ENCODE measurements at regions not wholly inside any gene's neighbourhood (a gene's known extent, or its start where the extent isn't known, plus 50 kb on each side); places are given as distances from the start of the nearest gene placed in this dataset.
A peak's percentile ranks its signal among the peaks of the same experiment; 100 is the strongest.
"Not testable (repeated sequence)": the region's sequence is repeated elsewhere in the genome, so short reads cannot be mapped to it uniquely, and the experiment has no call there.

- DNase-seq: no peak
Observed at GRCh38 chr6:22164236-22164635, 132.6 kb downstream of the PRL start.

- DNase-seq: not testable (repeated sequence)
Observed at GRCh38 chr6:22171006-22171405, 125.8 kb downstream of the PRL start.

DNA sequence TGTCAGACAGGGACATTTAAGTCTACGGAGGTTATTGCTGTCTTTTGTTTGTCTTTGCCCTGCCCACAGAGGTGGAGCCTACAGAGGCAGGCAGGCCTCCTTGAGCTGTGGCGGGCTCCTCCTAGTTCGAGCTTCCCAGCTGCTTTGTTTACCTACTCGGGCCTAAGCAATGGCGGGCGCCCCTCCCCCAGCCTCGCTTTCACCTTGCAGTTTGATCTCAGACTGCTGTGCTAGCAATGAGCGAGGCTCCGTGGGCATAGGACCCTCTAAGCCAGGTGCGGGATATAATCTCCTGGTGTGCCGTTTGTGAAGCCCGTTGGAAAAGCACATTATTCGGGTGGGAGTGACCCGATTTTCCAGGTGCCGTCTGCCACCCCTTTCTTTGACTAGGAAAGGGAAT, 125.0 kb downstream of the PRL start:
- DNase-seq: not testable (repeated sequence)

GRCh38 chr6:22173311-22173710, 123.5 kb downstream of the PRL start:
- no peak for DNase-seq

DNA sequence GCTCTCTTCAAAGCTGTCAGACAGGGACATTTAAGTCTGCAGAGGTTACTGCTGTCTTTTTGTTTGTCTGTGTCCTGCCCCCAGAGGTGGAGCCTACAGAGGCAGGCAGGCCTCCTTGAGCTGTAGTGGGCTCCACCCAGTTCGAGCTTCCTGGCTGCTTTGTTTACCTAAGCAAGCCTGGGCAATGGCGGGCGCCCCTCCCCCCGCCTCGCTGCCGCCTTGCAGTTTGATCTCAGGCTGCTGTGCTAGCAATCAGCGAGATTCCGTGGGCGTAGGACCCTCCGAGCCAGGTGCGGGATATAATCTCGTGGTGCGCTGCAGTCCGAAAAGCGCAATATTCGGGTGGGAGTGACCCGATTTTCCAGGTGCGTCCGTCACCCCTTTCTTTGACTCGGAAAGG, 116.6 kb downstream of the PRL start:
- not testable (repeated sequence) for DNase-seq

DNA sequence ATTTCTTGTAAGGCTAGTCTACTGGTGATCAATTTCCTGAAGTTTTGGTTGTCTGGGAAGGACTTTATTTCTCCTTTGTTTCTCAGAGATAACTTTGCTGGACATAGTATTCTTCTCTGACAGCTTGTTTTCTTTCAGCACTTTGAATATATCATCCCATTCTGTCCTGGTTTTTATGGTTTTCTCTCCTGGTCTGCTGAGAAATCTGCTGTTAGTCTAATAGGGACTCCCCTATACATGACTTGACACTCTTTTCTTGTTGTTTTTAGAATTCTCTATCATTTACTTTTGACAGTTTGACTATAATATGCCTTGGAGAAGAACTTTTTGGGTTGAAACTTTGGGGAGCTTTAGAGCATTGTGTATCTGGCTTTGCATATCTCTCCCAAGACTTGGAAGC, 112.5 kb downstream of the PRL start:
- no peak for DNase-seq

DNA sequence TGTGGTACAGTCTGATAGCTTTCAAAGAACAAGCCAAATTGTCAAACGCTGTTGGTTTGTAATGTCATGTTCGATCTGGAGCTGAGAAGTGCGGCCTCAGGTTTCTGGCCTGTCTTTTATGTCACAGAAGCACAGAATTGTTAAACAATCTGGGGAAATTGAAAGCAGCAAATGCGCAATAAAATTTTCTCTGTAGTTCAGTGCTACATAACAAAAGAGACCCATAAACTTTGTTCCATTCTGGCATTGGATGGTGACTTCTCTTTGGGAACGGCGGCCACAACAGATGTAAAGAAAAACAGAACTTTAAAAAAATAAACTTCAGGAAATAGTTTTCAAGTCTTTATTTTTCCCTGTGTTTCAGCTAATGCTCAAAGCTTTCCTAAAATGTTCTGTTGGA, 106.9 kb downstream of the PRL start:
- no peak for DNase-seq

GRCh38 chr6:22194188-22194921, 102.5 kb downstream of the PRL start:
- peak; percentile 66 for DNase-seq

GRCh38 chr6:22199771-22200170, 97.1 kb downstream of the PRL start:
- DNase-seq: no peak

- DNase-seq: no peak
Observed at GRCh38 chr6:22204153-22204552, 92.7 kb downstream of the PRL start.

DNA sequence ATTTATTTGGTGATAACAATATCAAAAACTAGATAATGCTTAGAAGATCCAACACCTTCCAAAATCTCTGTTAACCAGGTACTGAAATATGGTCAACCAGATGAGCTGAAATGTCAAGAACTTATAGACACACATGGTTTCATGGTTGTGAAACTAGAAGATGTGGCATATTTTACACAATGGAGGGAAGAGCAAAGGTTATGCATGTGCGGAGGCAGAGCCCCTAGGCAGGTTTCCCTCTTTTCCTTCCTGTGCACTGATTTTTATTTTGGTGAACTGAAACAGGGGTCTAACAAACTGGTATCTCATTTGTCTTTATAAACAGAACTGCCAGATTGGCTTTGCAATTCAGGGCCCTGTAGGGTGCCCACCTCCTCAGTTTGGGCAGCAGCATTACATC, 91.6 kb downstream of the PRL start:
- DNase-seq: no peak

DNA sequence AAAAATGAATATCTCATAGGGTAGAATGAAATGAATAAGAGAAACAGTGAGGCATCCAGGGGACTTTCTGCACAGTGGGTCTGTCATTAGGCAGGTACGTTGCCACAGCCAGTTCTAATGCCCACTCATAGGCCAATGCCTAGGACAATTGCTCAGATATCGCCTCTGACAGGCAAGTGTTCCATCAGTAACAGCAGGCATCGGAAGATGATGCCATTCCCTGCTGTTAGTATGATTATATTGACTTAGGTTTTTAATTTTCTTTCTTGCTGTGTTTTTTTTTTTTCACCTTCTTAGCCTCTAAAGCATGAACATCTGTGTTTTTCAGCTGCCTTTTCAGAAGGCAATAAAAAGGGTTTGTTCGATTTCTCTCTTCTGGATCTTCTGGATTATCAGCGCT, 90.7 kb downstream of the PRL start:
- no peak for DNase-seq

DNA sequence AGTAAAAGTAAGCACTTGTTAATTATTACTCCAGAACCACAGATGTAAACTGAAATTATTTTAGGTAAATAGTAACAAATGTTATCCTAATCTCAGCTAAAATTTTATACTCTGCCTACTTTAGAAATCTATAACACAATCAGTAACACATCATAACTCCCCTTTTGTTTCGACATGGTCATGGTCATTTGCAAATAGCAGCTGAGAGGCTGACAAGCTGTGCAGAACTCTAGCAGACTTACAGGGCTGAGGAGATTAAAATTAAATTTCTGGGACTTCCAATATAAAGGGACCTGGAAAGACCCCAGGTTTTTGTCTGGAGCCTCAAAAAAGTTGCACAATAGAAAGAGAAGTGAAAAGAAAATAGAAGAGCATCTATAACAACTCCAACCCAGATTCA, 88.8 kb downstream of the PRL start:
- DNase-seq: no peak

- DNase-seq: no peak
Observed at GRCh38 chr6:22214314-22214713, 82.5 kb downstream of the PRL start.

- not testable (repeated sequence) for DNase-seq
Observed at GRCh38 chr6:22215474-22215873, 81.4 kb downstream of the PRL start.

DNA sequence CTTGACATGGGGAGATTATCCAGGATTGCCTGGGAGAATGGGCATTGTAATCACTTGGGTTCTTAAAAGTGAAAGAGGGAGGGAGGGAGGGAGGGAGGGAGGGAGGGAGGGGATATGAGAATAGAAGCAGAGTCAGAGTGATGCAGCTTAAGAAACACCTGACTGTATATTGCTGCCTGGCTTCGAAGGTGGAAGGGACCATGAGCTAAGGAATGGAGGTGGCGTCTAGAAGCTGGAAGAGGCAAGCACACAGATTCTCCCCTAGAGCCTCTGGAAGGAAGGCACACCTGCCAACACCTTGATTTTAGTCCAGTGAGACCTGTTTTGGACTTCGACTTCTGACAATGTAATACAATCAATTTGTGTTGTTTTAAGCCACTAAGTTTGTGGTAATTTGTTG, 78.4 kb downstream of the PRL start:
- DNase-seq: no peak

DNA sequence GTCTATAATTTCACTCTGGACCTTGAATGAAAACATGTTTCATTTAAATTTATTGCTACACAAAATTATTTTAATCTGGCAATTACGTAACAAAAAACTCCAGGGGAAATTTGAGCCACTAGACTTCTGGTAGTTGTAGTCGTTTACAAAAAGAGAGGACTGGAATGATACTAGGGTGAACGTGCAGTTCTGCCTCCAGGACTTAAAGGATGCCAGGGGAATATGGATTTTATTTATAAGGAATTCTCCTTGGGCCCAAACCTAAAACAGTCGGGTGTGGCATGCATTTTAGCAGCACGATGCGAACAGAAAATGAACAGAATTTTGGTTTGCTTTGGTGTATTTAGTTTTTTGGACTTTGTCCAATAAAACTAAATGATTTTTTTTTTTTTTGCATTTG, 76.9 kb downstream of the PRL start:
- no peak for DNase-seq

- no peak for DNase-seq
Observed at GRCh38 chr6:22221211-22221610, 75.6 kb downstream of the PRL start.

DNA sequence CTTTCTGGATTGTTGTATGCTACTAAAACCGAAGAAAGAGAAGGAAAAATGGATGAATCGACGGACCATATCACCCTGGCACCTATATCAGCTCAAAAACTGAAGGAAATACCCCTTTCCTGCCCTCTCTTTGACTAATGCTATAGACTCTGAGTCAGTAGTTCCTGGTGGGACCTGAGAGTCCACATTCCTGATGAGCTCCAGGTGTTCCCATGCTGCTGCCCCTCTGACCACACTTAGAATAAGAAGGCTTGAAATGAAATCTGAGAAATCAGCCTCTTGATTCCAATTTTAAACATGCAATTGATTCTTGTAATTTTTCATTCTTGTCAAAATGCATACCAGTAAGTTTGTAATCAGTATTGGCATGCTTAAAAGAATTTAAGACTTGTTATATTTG, 75.2 kb downstream of the PRL start:
- no peak for DNase-seq

GRCh38 chr6:22222469-22222868, 74.4 kb downstream of the PRL start:
- no peak for DNase-seq

DNA sequence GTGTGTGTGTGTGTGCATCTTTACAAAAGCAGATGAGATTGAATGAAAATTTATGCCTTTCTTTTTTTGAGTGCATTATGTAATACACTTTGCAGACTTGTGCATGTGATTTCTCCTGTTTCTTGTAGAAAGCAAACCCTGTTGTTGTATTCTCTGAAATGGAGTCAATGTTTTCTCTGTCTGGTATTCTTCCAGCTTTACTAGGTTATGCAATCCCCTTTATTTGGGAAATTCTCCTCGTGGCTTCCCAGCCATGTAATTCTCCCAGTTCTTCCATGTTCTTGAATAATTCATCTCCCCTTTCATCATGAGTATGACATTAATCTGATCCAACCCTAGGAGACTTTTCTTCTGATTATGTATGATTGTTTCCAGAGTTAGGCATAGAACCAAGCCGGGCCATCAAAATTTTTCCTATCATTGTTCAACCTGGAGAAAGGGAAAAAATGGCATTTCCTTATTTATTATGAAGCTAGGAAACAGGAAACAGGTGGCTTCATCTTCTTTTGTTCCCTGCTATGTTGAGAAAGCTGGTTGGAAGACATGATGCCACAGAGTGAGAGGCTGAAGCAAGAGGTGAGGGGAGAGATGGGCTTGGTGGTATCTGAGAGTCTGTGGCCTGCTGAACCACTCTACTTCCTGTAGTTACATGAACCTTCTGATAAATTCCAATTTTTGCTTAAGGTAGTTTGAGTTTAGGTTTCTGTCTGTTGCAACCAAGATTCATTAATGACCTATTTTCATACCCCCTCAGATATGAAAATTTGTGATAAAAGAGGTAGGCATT, 68.8 kb downstream of the PRL start:
- no peak for DNase-seq

DNA sequence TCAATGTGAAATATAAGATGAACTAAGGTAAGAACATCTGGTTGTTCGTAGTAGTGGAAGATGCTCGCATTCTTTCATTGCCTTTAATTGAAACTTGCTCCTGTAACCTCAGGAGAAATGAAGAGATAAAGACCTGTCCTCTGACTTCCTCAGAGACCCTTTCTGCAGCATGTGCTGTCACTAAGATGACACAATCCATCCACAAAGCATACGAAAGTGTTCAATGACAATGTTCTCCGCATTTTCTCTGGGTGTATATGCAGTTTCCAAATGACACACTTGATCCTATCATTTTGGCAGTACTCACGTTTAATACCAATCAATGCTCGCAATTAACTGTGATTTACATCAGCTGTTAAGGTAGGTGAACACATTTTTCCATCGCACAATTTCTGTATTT, 65.8 kb downstream of the PRL start:
- DNase-seq: no peak

GRCh38 chr6:22231616-22232015, 65.2 kb downstream of the PRL start:
- no peak for DNase-seq

GRCh38 chr6:22236626-22237414, 60.0 kb downstream of the PRL start:
- peak; percentile 27 for DNase-seq

All from MV-4-11 (cell line).